Muscle layer of duodenum (tissue), 2 donors: ENCODE measurements at regions not wholly inside any gene's neighbourhood (a gene's known extent, or its start where the extent isn't known, plus 50 kb on each side); places are given as distances from the start of the nearest gene placed in this dataset.

Experiments
- H3K27ac ChIP-seq: one replicate; pipeline ENCODE4 v1.7.0; 2013; ENCODE audit warnings: mild to moderate bottlenecking, low read length
- H3K27me3 ChIP-seq: one replicate; pipeline ENCODE4 v1.7.0; 2013; ENCODE audit warnings: low read depth, mild to moderate bottlenecking, control low read depth, low read length
- H3K36me3 ChIP-seq, 2 donors: one replicate each; pipeline ENCODE4 v1.7.0; 2013; ENCODE audit warnings: low read length in 2 of 2, control low read depth in 1 of 2, mild to moderate bottlenecking in 1 of 2; ENCODE audit not compliant: insufficient read depth in 2 of 2, control insufficient read depth in 1 of 2
- H3K4me1 ChIP-seq, 2 donors: one replicate each; pipeline ENCODE4 v1.7.0; 2013; ENCODE audit warnings: low read length in 2 of 2, mild to moderate bottlenecking in 2 of 2, control low read depth in 1 of 2, moderate library complexity in 1 of 2; ENCODE audit not compliant: insufficient read depth in 2 of 2, control insufficient read depth in 1 of 2
- H3K4me3 ChIP-seq, 2 donors: one replicate each; pipeline ENCODE4 v1.7.0; 2013; ENCODE audit warnings: low read length in 2 of 2, low read depth in 1 of 2, mild to moderate bottlenecking in 1 of 2
- H3K9me3 ChIP-seq, 2 donors: one replicate each; pipeline ENCODE4 v1.7.0; 2013; ENCODE audit warnings: low read length in 2 of 2, control low read depth in 1 of 2, mild to moderate bottlenecking in 1 of 2; ENCODE audit not compliant: control insufficient read depth in 1 of 2
- donor health status: healthy.

GRCh38 chr20:23211164-23211563, 125.0 kb upstream of the CD93 start:
- Histone ChIP-seq H3K4me1 (peaks cover under 1 to 8% of the 10 kb centered on the region in 2 donors), H3K27ac (no peak overlapping the region), H3K36me3 (no peaks in the 10 kb centered on the region), H3K4me3 (no peak overlapping the region), H3K9me3 (no peaks in the 10 kb centered on the region), H3K27me3 (no peaks in the 10 kb centered on the region)

- peaks cover 4 to 22% of the 10 kb centered on the region in 2 donors for H3K4me1 ChIP-seq
- H3K36me3 ChIP-seq: no peaks in the 10 kb centered on the region
- H3K4me3 ChIP-seq: no peak overlapping the region
- H3K27me3 ChIP-seq: no peaks in the 10 kb centered on the region
- no peaks in the 10 kb centered on the region for H3K9me3 ChIP-seq
- no peak overlapping the region for H3K27ac ChIP-seq
These were observed 121.9 kb upstream of the CD93 start for GRCh38 chr20:23207826-23208540.

- H3K4me1 ChIP-seq: peaks cover 4 to 22% of the 10 kb centered on the region in 2 donors
- H3K36me3 ChIP-seq: no peaks in the 10 kb centered on the region
- H3K27ac ChIP-seq: no peak overlapping the region
- H3K27me3 ChIP-seq: no peaks in the 10 kb centered on the region
- H3K4me3 ChIP-seq: no peak overlapping the region
- no peaks in the 10 kb centered on the region for H3K9me3 ChIP-seq
These were observed 120.9 kb upstream of the CD93 start for GRCh38 chr20:23206995-23207394.

GRCh38 chr20:23206061-23206460, 119.9 kb upstream of the CD93 start:
- no peaks in the 10 kb centered on the region for H3K9me3 ChIP-seq
- no peak overlapping the region for H3K4me3 ChIP-seq
- no peak overlapping the region for H3K27ac ChIP-seq
- peaks cover 4 to 22% of the 10 kb centered on the region in 2 donors for H3K4me1 ChIP-seq
- H3K36me3 ChIP-seq: no peaks in the 10 kb centered on the region
- no peaks in the 10 kb centered on the region for H3K27me3 ChIP-seq

GRCh38 chr20:23205611-23206041, 119.5 kb upstream of the CD93 start:
- no peak overlapping the region for H3K4me3 ChIP-seq

DNA sequence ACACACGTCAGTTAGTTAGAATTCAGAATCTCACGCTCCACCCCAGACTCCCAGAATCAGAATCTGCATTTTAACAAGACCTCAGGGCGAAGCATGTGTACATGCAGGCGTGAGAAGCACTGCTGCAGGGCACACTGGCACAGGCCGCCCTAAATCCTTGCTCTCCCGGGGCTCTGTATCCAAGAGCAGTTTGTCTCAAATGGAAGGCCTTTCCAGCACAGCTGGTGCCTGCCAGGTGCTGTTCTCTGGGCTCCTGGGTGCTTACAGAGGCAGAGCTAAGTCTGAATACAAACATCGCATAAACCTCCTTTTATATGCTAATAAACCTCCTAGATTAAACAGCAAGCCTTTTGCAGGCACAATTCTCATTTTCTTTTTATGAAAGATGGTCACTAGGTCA, 119.1 kb upstream of the CD93 start:
- Histone ChIP-seq H3K27me3 (no peaks in the 10 kb centered on the region), H3K4me1 (peaks cover 4 to 22% of the 10 kb centered on the region in 2 donors), H3K36me3 (no peaks in the 10 kb centered on the region), H3K27ac (no peak overlapping the region), H3K9me3 (no peaks in the 10 kb centered on the region), H3K4me3 (no peak overlapping the region)

More at GRCh38 chr20:23205611-23206041, 119.5 kb upstream of the CD93 start:
- H3K36me3 ChIP-seq: no peaks in the 10 kb centered on the region
- H3K9me3 ChIP-seq: no peaks in the 10 kb centered on the region
- no peaks in the 10 kb centered on the region for H3K27me3 ChIP-seq
- H3K4me1 ChIP-seq: peaks cover 4 to 22% of the 10 kb centered on the region in 2 donors
- H3K27ac ChIP-seq: no peak overlapping the region

- Histone ChIP-seq H3K27ac (no peak overlapping the region), H3K4me1 (peaks cover 4 to 22% of the 10 kb centered on the region in 2 donors), H3K36me3 (no peaks in the 10 kb centered on the region), H3K27me3 (no peaks in the 10 kb centered on the region), H3K9me3 (no peaks in the 10 kb centered on the region), H3K4me3 (no peak overlapping the region)
These were observed 118.0 kb upstream of the CD93 start for GRCh38 chr20:23203951-23204730.

DNA sequence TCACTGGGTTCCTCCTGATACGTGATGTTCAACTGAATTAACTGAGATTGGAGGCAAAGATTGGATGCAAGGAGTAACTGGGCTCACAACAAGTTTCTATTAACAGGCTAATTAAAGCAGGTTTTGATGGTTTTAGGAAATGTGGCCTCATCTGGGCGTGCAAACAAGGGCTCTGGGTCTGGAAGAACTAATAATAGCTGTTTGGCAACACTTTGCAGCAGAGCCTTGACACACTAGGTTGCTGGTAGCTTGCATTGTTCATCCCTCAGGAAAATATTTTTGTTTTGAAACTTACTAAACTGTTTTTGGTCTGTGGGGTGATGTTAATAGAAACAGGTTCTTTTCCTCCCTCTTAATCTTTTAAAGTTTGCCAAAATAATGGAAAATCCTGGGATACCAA, 117.2 kb upstream of the CD93 start:
- no peaks in the 10 kb centered on the region for H3K27me3 ChIP-seq
- H3K9me3 ChIP-seq: no peaks in the 10 kb centered on the region
- H3K36me3 ChIP-seq: no peaks in the 10 kb centered on the region
- peaks cover 4 to 22% of the 10 kb centered on the region in 2 donors for H3K4me1 ChIP-seq
- H3K4me3 ChIP-seq: no peak overlapping the region
- no peak overlapping the region for H3K27ac ChIP-seq

GRCh38 chr20:23201658-23202057, 115.5 kb upstream of the CD93 start:
- Histone ChIP-seq H3K27me3 (no peaks in the 10 kb centered on the region), H3K4me3 (no peak overlapping the region), H3K4me1 (peaks cover 4 to 19% of the 10 kb centered on the region in 2 donors), H3K27ac (no peak overlapping the region), H3K9me3 (no peaks in the 10 kb centered on the region), H3K36me3 (no peaks in the 10 kb centered on the region)

DNA sequence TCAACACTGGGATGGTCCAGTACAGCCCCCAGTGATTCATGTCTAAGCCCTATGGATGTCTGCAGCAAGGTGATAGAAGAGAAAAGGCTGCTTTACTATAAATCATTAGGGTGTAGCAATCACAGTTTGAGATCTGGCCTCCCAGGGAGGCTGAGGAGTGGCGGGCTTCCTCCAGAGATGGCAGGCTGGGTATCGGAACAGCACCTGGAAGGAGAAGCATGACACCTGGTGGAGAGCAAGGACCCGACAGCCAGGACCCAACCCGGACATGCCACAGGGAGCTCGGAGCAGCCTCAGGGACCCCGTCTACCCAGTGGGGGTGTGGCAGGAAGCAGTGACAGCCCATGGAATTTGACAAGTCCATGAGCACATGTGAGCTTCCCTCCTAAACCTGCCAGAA, 114.8 kb upstream of the CD93 start:
- H3K36me3 ChIP-seq: no peaks in the 10 kb centered on the region
- H3K4me3 ChIP-seq: no peak overlapping the region
- no peak overlapping the region for H3K27ac ChIP-seq
- H3K9me3 ChIP-seq: no peaks in the 10 kb centered on the region
- no peaks in the 10 kb centered on the region for H3K27me3 ChIP-seq
- peaks cover 1 to 12% of the 10 kb centered on the region in 2 donors for H3K4me1 ChIP-seq

GRCh38 chr20:23200413-23200812, 114.3 kb upstream of the CD93 start:
- Histone ChIP-seq H3K27me3 (no peaks in the 10 kb centered on the region), H3K27ac (no peak overlapping the region), H3K36me3 (no peaks in the 10 kb centered on the region), H3K4me1 (peaks cover 0 to 7% of the 10 kb centered on the region in 2 donors), H3K4me3 (no peak overlapping the region), H3K9me3 (no peaks in the 10 kb centered on the region)
